ENCODE measurements at regions not wholly inside any gene's neighbourhood (a gene's known extent, or its start where the extent isn't known, plus 50 kb on each side); places are given as distances from the start of the nearest gene placed in this dataset.

GRCh38 chr18:78772360-78773302 lies 207.0 kb upstream of the SALL3 start:
- Mint-ChIP-seq H3K36me3 (ENCODE audit: low read depth) (no peaks in the 10 kb centered on the region), H3K27ac (no peak overlapping the region), H3K9me3 (no peaks in the 10 kb centered on the region), H3K4me3 (no peak overlapping the region), H3K4me1 (ENCODE audit: low read depth) (no peaks in the 10 kb centered on the region), H3K27me3 (ENCODE audit: low read depth) (no peaks in the 10 kb centered on the region)
- DNase-seq (ENCODE audit: low spot score): no peak

DNA sequence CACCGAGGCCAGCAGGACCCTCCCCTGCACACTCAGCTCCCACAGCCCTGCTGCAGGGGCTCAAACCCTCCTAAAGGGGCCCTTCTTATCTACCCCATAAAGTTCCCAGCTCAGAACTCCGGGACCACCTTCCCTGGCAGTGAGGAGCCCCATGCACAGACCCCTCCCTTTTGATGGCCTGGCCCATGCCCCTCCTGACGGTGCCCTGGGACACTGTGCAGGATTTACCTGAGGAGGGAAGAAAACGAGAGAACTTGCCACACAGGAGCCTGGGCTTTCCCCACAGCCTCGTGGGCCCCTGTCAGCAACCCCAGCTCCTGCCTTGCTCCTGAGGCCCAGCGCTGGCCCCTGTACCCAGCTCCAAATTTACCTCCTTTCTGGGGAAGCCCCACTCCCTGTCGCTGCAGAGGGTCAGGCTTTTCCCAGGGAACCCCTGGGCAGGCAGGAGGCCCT lies 206.3 kb upstream of the SALL3 start:
- Mint-ChIP-seq H3K27ac (no peak overlapping the region), H3K4me3 (no peak overlapping the region), H3K9me3 (no peaks in the 10 kb centered on the region), H3K36me3 (ENCODE audit: low read depth) (no peaks in the 10 kb centered on the region), H3K4me1 (ENCODE audit: low read depth) (no peaks in the 10 kb centered on the region), H3K27me3 (ENCODE audit: low read depth) (no peaks in the 10 kb centered on the region)
- no peak for DNase-seq (ENCODE audit: low spot score)

- Mint-ChIP-seq H3K9me3 (no peaks in the 10 kb centered on the region), H3K36me3 (ENCODE audit: low read depth) (no peaks in the 10 kb centered on the region), H3K4me3 (no peak overlapping the region), H3K4me1 (ENCODE audit: low read depth) (no peaks in the 10 kb centered on the region), H3K27me3 (ENCODE audit: low read depth) (no peaks in the 10 kb centered on the region), H3K27ac (no peak overlapping the region)
- DNase-seq (ENCODE audit: low spot score): no peak
Measured at GRCh38 chr18:78773819-78774218, 205.8 kb upstream of the SALL3 start.

DNA sequence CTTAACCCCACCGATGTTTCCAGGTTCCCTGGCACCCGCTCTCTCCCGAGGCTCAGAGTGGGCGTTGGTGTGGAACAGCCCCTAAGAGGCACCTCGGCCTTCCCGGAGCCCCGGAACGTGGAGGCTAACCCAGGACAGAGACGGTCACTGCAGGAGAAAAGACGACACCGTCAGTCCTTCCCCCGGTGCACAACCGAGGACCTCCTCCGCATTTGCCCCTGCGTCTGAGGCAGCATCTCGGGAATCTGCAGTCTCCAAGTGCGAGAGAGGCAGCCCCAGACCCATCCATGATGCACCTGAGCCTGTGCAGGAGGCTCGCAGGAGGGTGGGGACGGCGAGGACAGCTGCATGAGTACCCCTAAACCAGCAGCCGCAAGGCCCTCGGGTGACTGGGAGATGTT lies 204.9 kb upstream of the SALL3 start:
- Mint-ChIP-seq H3K36me3 (ENCODE audit: low read depth) (no peaks in the 10 kb centered on the region), H3K27ac (no peak overlapping the region), H3K4me1 (ENCODE audit: low read depth) (no peaks in the 10 kb centered on the region), H3K27me3 (ENCODE audit: low read depth) (no peaks in the 10 kb centered on the region), H3K4me3 (no peak overlapping the region), H3K9me3 (no peaks in the 10 kb centered on the region)
- DNase-seq (ENCODE audit: low spot score): no peak

GRCh38 chr18:78776151-78776550 lies 203.5 kb upstream of the SALL3 start:
- H3K9me3 Mint-ChIP-seq: no peaks in the 10 kb centered on the region
- no peaks in the 10 kb centered on the region for H3K4me1 Mint-ChIP-seq (ENCODE audit: low read depth)
- DNase-seq (ENCODE audit: low spot score): no peak
- no peaks in the 10 kb centered on the region for H3K27me3 Mint-ChIP-seq (ENCODE audit: low read depth)
- no peak overlapping the region for H3K4me3 Mint-ChIP-seq
- H3K36me3 Mint-ChIP-seq (ENCODE audit: low read depth): no peaks in the 10 kb centered on the region
- no peak overlapping the region for H3K27ac Mint-ChIP-seq

GRCh38 chr18:78776706-78777285 lies 202.8 kb upstream of the SALL3 start:
- no peaks in the 10 kb centered on the region for H3K4me1 Mint-ChIP-seq (ENCODE audit: low read depth)
- no peaks in the 10 kb centered on the region for H3K36me3 Mint-ChIP-seq (ENCODE audit: low read depth)
- no peaks in the 10 kb centered on the region for H3K27me3 Mint-ChIP-seq (ENCODE audit: low read depth)
- H3K9me3 Mint-ChIP-seq: no peaks in the 10 kb centered on the region
- DNase-seq (ENCODE audit: low spot score): no peak
- no peak overlapping the region for H3K4me3 Mint-ChIP-seq
- no peak overlapping the region for H3K27ac Mint-ChIP-seq

- no peaks in the 10 kb centered on the region for H3K4me1 Mint-ChIP-seq (ENCODE audit: low read depth)
- H3K4me3 Mint-ChIP-seq: no peak overlapping the region
- no peaks in the 10 kb centered on the region for H3K36me3 Mint-ChIP-seq (ENCODE audit: low read depth)
- DNase-seq (ENCODE audit: low spot score): no peak
- no peak overlapping the region for H3K27ac Mint-ChIP-seq
- H3K27me3 Mint-ChIP-seq (ENCODE audit: low read depth): no peaks in the 10 kb centered on the region
- no peaks in the 10 kb centered on the region for H3K9me3 Mint-ChIP-seq
Measured at GRCh38 chr18:78777992-78778391, 201.6 kb upstream of the SALL3 start.

DNA sequence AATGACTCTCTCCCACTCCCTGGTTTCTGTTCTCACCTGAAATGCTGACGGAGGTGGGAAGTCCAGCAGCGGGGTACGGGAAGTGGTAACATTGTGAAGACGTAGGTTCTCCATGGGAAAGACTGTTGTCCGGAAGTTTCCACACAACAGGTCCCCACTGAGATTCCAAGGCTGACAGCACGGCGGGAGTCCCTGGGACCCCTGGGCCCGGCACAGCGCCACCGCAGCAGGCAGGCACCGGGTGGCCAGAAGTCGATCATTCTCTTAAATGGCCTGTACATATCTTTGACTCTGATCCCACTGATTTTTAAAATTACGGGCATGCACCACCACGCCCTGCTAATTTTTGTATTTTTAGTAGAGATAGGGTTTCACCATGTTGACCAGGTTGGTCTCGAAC lies 201.0 kb upstream of the SALL3 start:
- no peak overlapping the region for H3K4me3 Mint-ChIP-seq
- H3K4me1 Mint-ChIP-seq (ENCODE audit: low read depth): no peaks in the 10 kb centered on the region
- no peaks in the 10 kb centered on the region for H3K36me3 Mint-ChIP-seq (ENCODE audit: low read depth)
- no peak overlapping the region for H3K27ac Mint-ChIP-seq
- H3K27me3 Mint-ChIP-seq (ENCODE audit: low read depth): no peaks in the 10 kb centered on the region
- H3K9me3 Mint-ChIP-seq: no peaks in the 10 kb centered on the region
- no peak for DNase-seq (ENCODE audit: low spot score)

- H3K27ac Mint-ChIP-seq: no peak overlapping the region
- H3K36me3 Mint-ChIP-seq (ENCODE audit: low read depth): no peaks in the 10 kb centered on the region
- no peak for DNase-seq (ENCODE audit: low spot score)
- no peaks in the 10 kb centered on the region for H3K4me1 Mint-ChIP-seq (ENCODE audit: low read depth)
- no peaks in the 10 kb centered on the region for H3K27me3 Mint-ChIP-seq (ENCODE audit: low read depth)
- H3K9me3 Mint-ChIP-seq: no peaks in the 10 kb centered on the region
- H3K4me3 Mint-ChIP-seq: no peak overlapping the region
Measured at GRCh38 chr18:78779996-78780718, 199.5 kb upstream of the SALL3 start.

GRCh38 chr18:78780719-78781600 lies 198.7 kb upstream of the SALL3 start:
- H3K9me3 Mint-ChIP-seq: no peaks in the 10 kb centered on the region
- no peaks in the 10 kb centered on the region for H3K36me3 Mint-ChIP-seq (ENCODE audit: low read depth)
- H3K4me3 Mint-ChIP-seq: no peak overlapping the region
- no peaks in the 10 kb centered on the region for H3K27me3 Mint-ChIP-seq (ENCODE audit: low read depth)
- DNase-seq (ENCODE audit: low spot score): no peak
- no peaks in the 10 kb centered on the region for H3K4me1 Mint-ChIP-seq (ENCODE audit: low read depth)
- no peak overlapping the region for H3K27ac Mint-ChIP-seq

GRCh38 chr18:78781601-78781960 lies 198.0 kb upstream of the SALL3 start:
- no peaks in the 10 kb centered on the region for H3K9me3 Mint-ChIP-seq
- H3K27me3 Mint-ChIP-seq (ENCODE audit: low read depth): no peaks in the 10 kb centered on the region
- H3K4me1 Mint-ChIP-seq (ENCODE audit: low read depth): no peaks in the 10 kb centered on the region
- H3K4me3 Mint-ChIP-seq: no peak overlapping the region
- DNase-seq (ENCODE audit: low spot score): no peak
- H3K27ac Mint-ChIP-seq: no peak overlapping the region
- H3K36me3 Mint-ChIP-seq (ENCODE audit: low read depth): no peaks in the 10 kb centered on the region

GRCh38 chr18:78782951-78783563 lies 196.6 kb upstream of the SALL3 start:
- no peaks in the 10 kb centered on the region for H3K27me3 Mint-ChIP-seq (ENCODE audit: low read depth)

DNA sequence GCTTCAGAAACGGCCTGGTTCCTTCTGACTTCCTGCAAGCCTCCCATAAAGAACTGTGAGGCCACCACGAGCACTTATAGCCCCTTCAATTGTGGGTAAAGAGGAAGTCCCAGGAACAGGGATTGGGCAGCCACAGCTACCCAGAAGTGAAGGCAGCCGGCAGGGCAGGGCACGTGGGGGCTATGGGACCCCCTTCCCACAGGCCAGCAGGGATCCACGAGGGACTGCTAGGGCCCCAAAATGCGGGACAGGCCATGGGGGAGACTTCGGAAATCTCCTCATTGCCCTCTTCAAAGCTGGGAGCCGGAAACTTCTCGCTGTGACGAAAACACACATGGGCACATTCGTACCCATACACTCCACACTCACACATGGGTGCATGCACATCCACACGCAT lies 196.1 kb upstream of the SALL3 start:
- Mint-ChIP-seq H3K27me3 (ENCODE audit: low read depth) (no peaks in the 10 kb centered on the region), H3K9me3 (no peaks in the 10 kb centered on the region), H3K4me1 (ENCODE audit: low read depth) (no peaks in the 10 kb centered on the region), H3K27ac (no peak overlapping the region), H3K4me3 (no peak overlapping the region), H3K36me3 (ENCODE audit: low read depth) (no peaks in the 10 kb centered on the region)
- DNase-seq (ENCODE audit: low spot score): no peak

More at GRCh38 chr18:78782951-78783563, 196.6 kb upstream of the SALL3 start:
- no peak overlapping the region for H3K4me3 Mint-ChIP-seq
- no peaks in the 10 kb centered on the region for H3K36me3 Mint-ChIP-seq (ENCODE audit: low read depth)
- no peaks in the 10 kb centered on the region for H3K4me1 Mint-ChIP-seq (ENCODE audit: low read depth)
- H3K27ac Mint-ChIP-seq: no peak overlapping the region
- H3K9me3 Mint-ChIP-seq: no peaks in the 10 kb centered on the region
- DNase-seq (ENCODE audit: low spot score): no peak
